Lower leg skin (tissue), 3 donors: ENCODE measurements at regions not wholly inside any gene's neighbourhood (a gene's known extent, or its start where the extent isn't known, plus 50 kb on each side); places are given as distances from the start of the nearest gene placed in this dataset.

Source experiments
- POLR2A ChIP-seq, 2 donors: fragments of 450-650 bp; IDR thresholded peaks; one replicate each; pipeline ENCODE4 v1.6.1; 2016 to 2017; ENCODE audit warnings: antibody characterized with exemption in 2 of 2, mild to moderate bottlenecking in 1 of 2, moderate library complexity in 1 of 2
- TF ChIP-seq, protein P1 (sequence below), 3 donors: fragments of 450-650 bp; IDR thresholded peaks; one replicate each; pipeline ENCODE4 v1.5.1; 2016; ENCODE audit warnings: antibody characterized with exemption in 3 of 3, mild to moderate bottlenecking in 3 of 3, moderate library complexity in 2 of 3

DNA sequence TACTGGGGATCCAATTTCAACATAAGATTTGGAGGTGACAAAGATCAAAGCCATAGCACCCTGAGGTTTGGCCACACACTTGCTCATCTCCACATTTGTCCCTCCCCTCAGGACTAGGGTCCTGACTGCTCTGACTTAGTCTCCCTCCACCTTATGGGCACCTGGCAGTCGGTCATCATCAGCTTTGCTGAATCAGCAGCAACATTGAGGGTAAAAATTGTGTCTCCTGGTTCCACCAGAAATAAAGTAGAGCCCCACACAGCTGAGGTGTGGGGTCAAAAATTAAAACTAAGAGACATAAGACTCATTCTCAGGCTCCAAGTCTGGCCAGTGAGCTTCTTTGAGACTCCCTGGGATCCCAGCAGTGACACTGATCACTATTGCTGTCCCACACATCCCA is 56.2 kb downstream of the GGTLC2 start:
- TF ChIP-seq, protein P1, sequence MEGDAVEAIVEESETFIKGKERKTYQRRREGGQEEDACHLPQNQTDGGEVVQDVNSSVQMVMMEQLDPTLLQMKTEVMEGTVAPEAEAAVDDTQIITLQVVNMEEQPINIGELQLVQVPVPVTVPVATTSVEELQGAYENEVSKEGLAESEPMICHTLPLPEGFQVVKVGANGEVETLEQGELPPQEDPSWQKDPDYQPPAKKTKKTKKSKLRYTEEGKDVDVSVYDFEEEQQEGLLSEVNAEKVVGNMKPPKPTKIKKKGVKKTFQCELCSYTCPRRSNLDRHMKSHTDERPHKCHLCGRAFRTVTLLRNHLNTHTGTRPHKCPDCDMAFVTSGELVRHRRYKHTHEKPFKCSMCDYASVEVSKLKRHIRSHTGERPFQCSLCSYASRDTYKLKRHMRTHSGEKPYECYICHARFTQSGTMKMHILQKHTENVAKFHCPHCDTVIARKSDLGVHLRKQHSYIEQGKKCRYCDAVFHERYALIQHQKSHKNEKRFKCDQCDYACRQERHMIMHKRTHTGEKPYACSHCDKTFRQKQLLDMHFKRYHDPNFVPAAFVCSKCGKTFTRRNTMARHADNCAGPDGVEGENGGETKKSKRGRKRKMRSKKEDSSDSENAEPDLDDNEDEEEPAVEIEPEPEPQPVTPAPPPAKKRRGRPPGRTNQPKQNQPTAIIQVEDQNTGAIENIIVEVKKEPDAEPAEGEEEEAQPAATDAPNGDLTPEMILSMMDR (IDR thresholded peaks at IDR 0.05) = no peak
- TF ChIP-seq POLR2A (IDR thresholded peaks at IDR 0.05) = no peak
